Smooth muscle cell (in vitro differentiated cells): ENCODE measurements at regions not wholly inside any gene's neighbourhood (a gene's known extent, or its start where the extent isn't known, plus 50 kb on each side); places are given as distances from the start of the nearest gene placed in this dataset.

Experiments
- DNase-seq: peaks from one replicate; lab custom pipeline; 2025; ENCODE audit not compliant: unreplicated experiment; lab: John Stamatoyannopoulos, UW
- H2AFZ ChIP-seq: fragments of 200-600 bp; sonication (generic); 2 replicates; pipeline ENCODE4 v1.6.0; 2016; ENCODE audit warnings: antibody characterized with exemption, low read depth, mild to moderate bottlenecking
- H3F3A ChIP-seq: fragments of 200-600 bp; sonication (generic); 2 replicates; pipeline ENCODE4 v1.6.0; 2017; ENCODE audit warnings: antibody characterized with exemption, low read depth
- H3K27ac ChIP-seq: fragments of 200-600 bp; sonication (generic); 2 replicates; pipeline ENCODE4 v1.5.1; 2016; ENCODE audit warnings: low read depth, mild to moderate bottlenecking
- H3K27me3 ChIP-seq: fragments of 200-600 bp; sonication (generic); 2 replicates; pipeline ENCODE4 v1.6.1; 2016; ENCODE audit warnings: low read depth, mild to moderate bottlenecking
- H3K36me3 ChIP-seq: fragments of 200-600 bp; sonication (generic); 2 replicates; pipeline ENCODE4 v1.5.1; 2016; ENCODE audit warnings: low read depth
- H3K4me1 ChIP-seq: fragments of 200-600 bp; sonication (generic); 2 replicates; pipeline ENCODE4 v1.5.1; 2016; ENCODE audit warnings: low read depth
- H3K4me2 ChIP-seq: fragments of 200-600 bp; sonication (generic); 2 replicates; pipeline ENCODE4 v1.6.0; 2016; ENCODE audit warnings: mild to moderate bottlenecking
- H3K4me3 ChIP-seq: fragments of 200-600 bp; sonication (generic); 2 replicates; pipeline ENCODE4 v1.5.1; 2016; ENCODE audit warnings: mild to moderate bottlenecking
- H3K79me2 ChIP-seq: fragments of 200-600 bp; sonication (generic); 2 replicates; pipeline ENCODE4 v1.6.0; 2016; ENCODE audit warnings: low read depth, mild to moderate bottlenecking
- H3K9ac ChIP-seq: fragments of 200-600 bp; sonication (generic); 2 replicates; pipeline ENCODE4 v1.6.0; 2016; ENCODE audit warnings: low read depth
- H3K9me3 ChIP-seq: fragments of 200-600 bp; sonication (generic); replicated peaks from 2 replicates; pipeline ENCODE4 v1.5.1; 2016; ENCODE audit warnings: low read depth
- H4K20me1 ChIP-seq: fragments of 200-600 bp; sonication (generic); 2 replicates; pipeline ENCODE4 v1.6.0; 2016; ENCODE audit warnings: low read depth
- CTCF ChIP-seq: fragments of 200-600 bp; sonication (generic); IDR thresholded peaks from 2 replicates; pipeline ENCODE4 v1.5.1; 2017; ENCODE audit warnings: borderline replicate concordance, mild to moderate bottlenecking, antibody characterized with exemption; ENCODE audit not compliant: insufficient read depth, poor library complexity, severe bottlenecking
- whole genome bisulfite sequencing: methylation state at CpG from one replicate; pipeline ENCODE4 v1.1.7; 2016; ENCODE audit warnings: low lambda C conversion rate; 5-methylcytosine and 5-hydroxymethylcytosine counted together

GRCh38 chr15:87268675-87269074 is 987.9 kb downstream of the NTRK3 start:
- 29% methylated on average over 2 of the region's 2 CpGs for WGBS
- Histone ChIP-seq H3K79me2 (no peaks in the 10 kb centered on the region), H3K36me3 (no peaks in the 10 kb centered on the region), H3F3A (peaks cover 12% of the 10 kb centered on the region), H3K27me3 (no peaks in the 10 kb centered on the region), H4K20me1 (no peaks in the 10 kb centered on the region), H3K4me3 (no peak overlapping the region), H2AFZ (no peak overlapping the region), H3K4me2 (peak overlapping the region; percentile 62), H3K9me3 (no peaks in the 10 kb centered on the region), H3K27ac (peak overlapping the region; percentile 81), H3K9ac (no peak overlapping the region), H3K4me1 (peaks cover 7% of the 10 kb centered on the region)
- TF ChIP-seq CTCF = no peak
- no peak for DNase-seq

GRCh38 chr15:87267798-87268197 is 988.7 kb downstream of the NTRK3 start:
- Histone ChIP-seq H3K4me3 (no peak overlapping the region), H4K20me1 (no peaks in the 10 kb centered on the region), H3K27ac (peak overlapping the region; percentile 81), H3K4me2 (peak overlapping the region; percentile 63), H2AFZ (no peak overlapping the region), H3K36me3 (no peaks in the 10 kb centered on the region), H3F3A (peaks cover 12% of the 10 kb centered on the region), H3K9ac (no peak overlapping the region), H3K27me3 (no peaks in the 10 kb centered on the region), H3K9me3 (no peaks in the 10 kb centered on the region), H3K79me2 (no peaks in the 10 kb centered on the region), H3K4me1 (peaks cover 7% of the 10 kb centered on the region)
- DNase-seq = no peak
- no peak for TF ChIP-seq CTCF
- 5% methylated on average over 2 of the region's 2 CpGs for WGBS

GRCh38 chr15:87263871-87264270 is 992.7 kb downstream of the NTRK3 start:
- H3K27me3 ChIP-seq = no peaks in the 10 kb centered on the region
- no peak overlapping the region for H2AFZ ChIP-seq
- H3K4me3 ChIP-seq = no peak overlapping the region
- no peaks in the 10 kb centered on the region for H4K20me1 ChIP-seq
- H3K9ac ChIP-seq = no peak overlapping the region
- WGBS = 79% methylated on average over 2 of the region's 2 CpGs
- no peak for TF ChIP-seq CTCF
- no peak overlapping the region for H3K27ac ChIP-seq
- no peak overlapping the region for H3K4me2 ChIP-seq
- no peak for DNase-seq
- H3K4me1 ChIP-seq = peaks cover 7% of the 10 kb centered on the region
- no peaks in the 10 kb centered on the region for H3K36me3 ChIP-seq
- no peaks in the 10 kb centered on the region for H3K79me2 ChIP-seq
- H3F3A ChIP-seq = peaks cover 12% of the 10 kb centered on the region
- no peaks in the 10 kb centered on the region for H3K9me3 ChIP-seq

- no peak for DNase-seq
- no peak for TF ChIP-seq CTCF
- Histone ChIP-seq H3K27me3 (no peaks in the 10 kb centered on the region), H3K9me3 (no peaks in the 10 kb centered on the region), H3K4me1 (peaks cover 7% of the 10 kb centered on the region), H3K36me3 (no peaks in the 10 kb centered on the region), H4K20me1 (no peaks in the 10 kb centered on the region), H3K4me3 (no peak overlapping the region), H3F3A (peaks cover 9% of the 10 kb centered on the region), H3K4me2 (no peak overlapping the region), H2AFZ (no peak overlapping the region), H3K27ac (no peak overlapping the region), H3K79me2 (no peaks in the 10 kb centered on the region), H3K9ac (no peak overlapping the region)
These were observed 993.2 kb downstream of the NTRK3 start for GRCh38 chr15:87263296-87263695.
